GM19438 (cell line): ENCODE measurements at regions not wholly inside any gene's neighbourhood (a gene's known extent, or its start where the extent isn't known, plus 50 kb on each side); places are given as distances from the start of the nearest gene placed in this dataset.
"Not testable (repeated sequence)": the region's sequence is repeated elsewhere in the genome, so short reads cannot be mapped to it uniquely, and the experiment has no call there.

Source experiments
- ATAC-seq: cut with Tn5 transposase; IDR thresholded peaks from one replicate; pipeline ENCODE4 v1.9.1; 2021; ENCODE audit warnings: low read depth; ENCODE audit not compliant: unreplicated experiment

- no peak for ATAC-seq
Observed at GRCh38 chr21:28174701-28175100, 818.0 kb downstream of the LTN1 start.

- no peak for ATAC-seq
Observed at GRCh38 chr21:28174006-28174405, 818.7 kb downstream of the LTN1 start.

- no peak for ATAC-seq
Observed at GRCh38 chr21:28172376-28172775, 820.3 kb downstream of the LTN1 start.

- no peak for ATAC-seq
Observed at GRCh38 chr21:28167366-28167765, 825.3 kb downstream of the LTN1 start.

GRCh38 chr21:28164519-28164918, 828.2 kb downstream of the LTN1 start:
- ATAC-seq, result not testable (repeated sequence)

- not testable (repeated sequence) for ATAC-seq
Observed at GRCh38 chr21:28162052-28162451, 830.6 kb downstream of the LTN1 start.

GRCh38 chr21:28160378-28160777, 832.3 kb downstream of the LTN1 start:
- ATAC-seq, result no peak

- ATAC-seq, result no peak
Observed at GRCh38 chr21:28159396-28159795, 833.3 kb downstream of the LTN1 start.

- no peak for ATAC-seq
Observed at GRCh38 chr21:28156590-28156989, 836.1 kb downstream of the LTN1 start.

- ATAC-seq, result no peak
Observed at GRCh38 chr21:28154121-28154520, 838.6 kb downstream of the LTN1 start.

GRCh38 chr21:28152732-28153131, 839.9 kb downstream of the LTN1 start:
- no peak for ATAC-seq

GRCh38 chr21:28151758-28152157, 840.9 kb downstream of the LTN1 start:
- no peak for ATAC-seq

- ATAC-seq, result no peak
Observed at GRCh38 chr21:28150778-28151177, 841.9 kb downstream of the LTN1 start.

GRCh38 chr21:28148400-28149064, 844.1 kb downstream of the LTN1 start:
- no peak for ATAC-seq

- no peak for ATAC-seq
Observed at GRCh38 chr21:28144653-28145052, 848.0 kb downstream of the LTN1 start.

GRCh38 chr21:28144089-28144488, 848.6 kb downstream of the LTN1 start:
- no peak for ATAC-seq

GRCh38 chr21:28142697-28143096, 850.0 kb downstream of the LTN1 start:
- ATAC-seq, result no peak

- no peak for ATAC-seq
Observed at GRCh38 chr21:28138272-28138671, 854.4 kb downstream of the LTN1 start.

GRCh38 chr21:28136656-28137255, 855.9 kb downstream of the LTN1 start:
- no peak for ATAC-seq

- ATAC-seq, result no peak
Observed at GRCh38 chr21:28135646-28136045, 857.0 kb downstream of the LTN1 start.

GRCh38 chr21:28133116-28133515, 859.6 kb downstream of the LTN1 start:
- ATAC-seq, result no peak

GRCh38 chr21:28132713-28133112, 860.0 kb downstream of the LTN1 start:
- ATAC-seq, result no peak
